ENCODE measurements at regions not wholly inside any gene's neighbourhood (a gene's known extent, or its start where the extent isn't known, plus 50 kb on each side); places are given as distances from the start of the nearest gene placed in this dataset.

GRCh38 chr10:88077977-88078376 lies 214.6 kb downstream of the PTEN start (continued):
- TF ChIP-seq TCF12 (IDR thresholded peaks at IDR 0.05; ENCODE audit: low read depth, low read length) (no peak), SRF (IDR thresholded peaks at IDR 0.05; ENCODE audit: low read depth, low read length) (no peak), CEBPB (IDR thresholded peaks at IDR 0.05; ENCODE audit: low read depth, low read length) (no peak), ZNF274 (IDR thresholded peaks at IDR 0.05; ENCODE audit: borderline replicate concordance, extremely low read depth, low read length) (no peak)

All from H1 (cell line).